HG03469 (cell line): ENCODE measurements at regions not wholly inside any gene's neighbourhood (a gene's known extent, or its start where the extent isn't known, plus 50 kb on each side); places are given as distances from the start of the nearest gene placed in this dataset.

Experiments used
- ATAC-seq: cut with Tn5 transposase; IDR thresholded peaks from one replicate; pipeline ENCODE4 v1.9.1; 2021; ENCODE audit warnings: mild to moderate bottlenecking, moderate library complexity, moderate number of reproducible peaks; ENCODE audit not compliant: unreplicated experiment

DNA sequence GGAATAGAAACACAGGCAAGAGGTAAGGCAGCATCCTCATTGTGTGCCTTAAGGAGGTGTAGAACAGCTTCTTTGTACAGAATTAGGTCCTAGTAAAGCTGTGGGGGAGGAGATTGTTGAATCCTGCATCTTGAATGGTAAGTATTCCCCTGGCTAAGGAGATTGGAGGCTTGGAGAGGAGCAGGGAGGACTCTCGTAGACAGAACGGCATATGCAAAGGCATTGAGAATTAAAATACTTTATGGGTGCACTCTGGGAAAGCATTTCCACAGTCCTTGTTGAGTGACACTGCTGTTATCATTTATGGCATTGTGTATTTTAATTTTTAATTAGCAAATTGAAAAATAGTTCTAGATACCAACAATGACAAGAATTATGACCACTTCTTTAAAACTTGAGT is 66.5 kb upstream of the GPR149 start:
- no peak for ATAC-seq

DNA sequence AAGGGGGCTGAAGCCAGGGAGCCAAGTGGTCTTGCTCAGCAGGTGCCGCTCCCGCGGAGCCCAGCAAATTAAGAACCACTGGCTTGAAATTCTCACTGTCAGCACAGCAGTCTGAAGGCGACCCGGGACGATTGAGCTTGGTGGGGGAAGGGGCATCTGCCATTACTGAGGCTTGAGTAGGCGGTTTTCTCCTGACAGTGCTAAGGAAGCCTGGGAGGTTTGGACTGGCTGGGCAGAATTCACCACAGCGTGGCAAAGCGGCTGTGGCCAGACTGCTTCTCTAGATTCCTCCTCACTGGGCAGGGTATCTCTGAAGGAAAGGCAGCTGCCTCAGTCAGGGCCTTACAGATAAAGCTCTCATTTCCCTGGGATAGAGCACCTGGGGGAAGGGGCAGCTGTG is 57.0 kb upstream of the GPR149 start:
- no peak for ATAC-seq

DNA sequence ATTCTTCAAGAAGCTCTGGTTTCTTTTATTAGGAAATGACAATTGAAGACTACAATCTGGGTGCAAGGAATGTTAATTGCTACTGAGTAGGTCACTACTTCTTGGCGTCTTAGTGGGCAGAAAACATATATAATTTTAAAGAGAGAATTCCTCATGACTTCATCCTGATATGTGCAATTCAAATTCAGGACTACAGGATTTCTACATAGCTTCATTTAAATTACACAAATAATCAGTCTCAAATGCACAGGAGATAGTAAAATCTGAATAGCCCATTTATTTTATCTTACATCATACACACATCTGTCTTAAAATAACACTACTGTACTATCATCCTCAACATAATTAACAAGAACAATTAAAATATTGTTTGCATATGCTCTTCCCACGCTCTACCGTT is 52.5 kb upstream of the GPR149 start:
- ATAC-seq, result no peak

DNA sequence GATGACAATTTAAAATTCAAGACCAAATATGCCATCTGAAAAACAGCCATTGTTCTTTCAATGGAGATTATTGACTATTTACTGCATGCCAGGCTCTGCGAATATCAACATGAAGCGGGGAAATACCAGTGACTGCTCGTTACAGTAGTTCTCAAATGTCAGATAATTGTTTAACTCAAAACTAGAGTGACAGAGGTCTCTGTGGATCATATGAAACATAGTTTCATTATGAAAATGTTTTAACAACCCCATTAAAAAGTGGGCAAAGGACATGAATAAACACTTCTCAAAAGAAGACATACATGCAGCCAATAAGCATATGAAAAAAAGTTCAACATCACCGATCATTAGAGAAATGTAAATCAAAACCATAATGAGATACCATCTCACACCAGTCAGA is 50.0 kb upstream of the GPR149 start:
- ATAC-seq, result no peak
